Stimulated activated naive CD8-positive, alpha-beta T cell treated with anti-CD3 and anti-CD28 coated beads, Interleukin-15, amount 100 ng/mL, for 72 hours (primary cell): ENCODE measurements at regions not wholly inside any gene's neighbourhood (a gene's known extent, or its start where the extent isn't known, plus 50 kb on each side); places are given as distances from the start of the nearest gene placed in this dataset.

Source experiments
- ATAC-seq: fragments of 150-1000 bp; cut with Tn5 transposase; 2 replicates; pipeline ENCODE4 v1.10.0; 2021; ENCODE audit warnings: mild to moderate bottlenecking, moderate library complexity
- DNase-seq, 2 donors: peaks; one replicate each; pipeline ENCODE4 v3.0.0; 2021 to 2022
- H3K27ac Mint-ChIP-seq, 2 donors: one replicate each; pipeline ENCODE4 v1.8.0; 2022; ENCODE audit warnings: mild to moderate bottlenecking in 2 of 2, mixed read lengths in 2 of 2, moderate library complexity in 2 of 2
- H3K27me3 Mint-ChIP-seq: one replicate; pipeline ENCODE4 v1.8.0; 2022; ENCODE audit warnings: mixed read lengths
- H3K4me1 Mint-ChIP-seq: one replicate; pipeline ENCODE4 v1.8.0; 2022; ENCODE audit warnings: mild to moderate bottlenecking, mixed read lengths
- H3K4me3 Mint-ChIP-seq, 2 donors: one replicate each; pipeline ENCODE4 v1.8.0; 2022; ENCODE audit warnings: mild to moderate bottlenecking in 2 of 2, mixed read lengths in 2 of 2, moderate library complexity in 1 of 2
- H3K9me3 Mint-ChIP-seq, 2 donors: one replicate each; pipeline ENCODE4 v1.8.0; 2022; ENCODE audit warnings: mixed read lengths in 2 of 2

DNA sequence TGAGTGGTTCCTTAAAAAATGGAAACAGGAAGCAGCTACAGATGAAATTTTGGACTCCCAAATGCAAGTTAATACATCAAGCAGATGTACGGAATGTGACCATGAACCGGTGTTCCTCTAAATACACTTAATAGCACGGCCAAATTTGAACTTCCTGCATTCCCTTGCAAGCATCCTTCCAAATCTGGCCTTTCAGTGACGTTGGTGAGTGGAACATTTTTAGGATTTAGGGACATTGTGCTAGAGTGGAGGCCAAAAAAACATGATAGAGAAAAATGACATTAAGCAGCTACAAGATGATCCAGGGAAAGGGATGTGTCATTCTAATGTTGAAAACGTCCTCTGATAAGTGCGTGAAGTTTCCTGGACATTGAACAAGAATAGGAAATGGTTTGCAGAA is 62.1 kb downstream of the CTAGE1 start:
- Mint-ChIP-seq H3K27me3 (no peaks in the 10 kb centered on the region), H3K4me1 (no peaks in the 10 kb centered on the region), H3K9me3 (peaks cover 0 to 5% of the 10 kb centered on the region in 2 donors), H3K27ac (no peak overlapping the region), H3K4me3 (no peak overlapping the region)
- ATAC-seq (no peak), DNase-seq (no peak)

DNA sequence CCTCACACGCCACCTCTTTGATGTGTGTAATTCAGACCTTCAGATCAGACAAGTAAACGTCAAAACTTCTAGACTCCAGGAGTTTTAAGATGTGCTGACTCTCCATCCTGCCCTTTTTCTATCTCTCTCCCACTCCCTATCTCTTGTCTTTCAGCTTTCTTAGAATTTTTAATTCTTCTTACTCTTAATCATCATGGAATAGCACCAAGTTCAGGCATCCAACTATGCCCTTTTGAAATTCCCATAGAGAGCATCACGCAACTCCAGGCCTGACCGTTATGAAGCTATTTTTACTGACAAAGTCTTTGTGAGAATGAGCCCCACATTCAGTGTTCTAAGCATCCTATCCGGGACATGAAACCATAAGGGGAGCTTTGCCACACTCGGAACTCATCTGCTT is 62.6 kb downstream of the CTAGE1 start:
- Mint-ChIP-seq H3K4me3 (no peak overlapping the region), H3K27ac (no peak overlapping the region), H3K27me3 (peaks cover 2% of the 10 kb centered on the region), H3K9me3 (peaks cover 0 to 5% of the 10 kb centered on the region in 2 donors), H3K4me1 (no peaks in the 10 kb centered on the region)
- DNase-seq (no peak), ATAC-seq (no peak)

- DNase-seq (no peak), ATAC-seq (no peak)
- no peak overlapping the region for H3K27ac Mint-ChIP-seq
- H3K27me3 Mint-ChIP-seq, result peaks cover 30% of the 10 kb centered on the region
- H3K4me1 Mint-ChIP-seq, result peaks cover 28% of the 10 kb centered on the region
- H3K4me3 Mint-ChIP-seq, result no peak overlapping the region
- peaks cover 0 to 5% of the 10 kb centered on the region in 2 donors for H3K9me3 Mint-ChIP-seq
These were observed 67.7 kb downstream of the CTAGE1 start for GRCh38 chr18:22349966-22350365.

DNA sequence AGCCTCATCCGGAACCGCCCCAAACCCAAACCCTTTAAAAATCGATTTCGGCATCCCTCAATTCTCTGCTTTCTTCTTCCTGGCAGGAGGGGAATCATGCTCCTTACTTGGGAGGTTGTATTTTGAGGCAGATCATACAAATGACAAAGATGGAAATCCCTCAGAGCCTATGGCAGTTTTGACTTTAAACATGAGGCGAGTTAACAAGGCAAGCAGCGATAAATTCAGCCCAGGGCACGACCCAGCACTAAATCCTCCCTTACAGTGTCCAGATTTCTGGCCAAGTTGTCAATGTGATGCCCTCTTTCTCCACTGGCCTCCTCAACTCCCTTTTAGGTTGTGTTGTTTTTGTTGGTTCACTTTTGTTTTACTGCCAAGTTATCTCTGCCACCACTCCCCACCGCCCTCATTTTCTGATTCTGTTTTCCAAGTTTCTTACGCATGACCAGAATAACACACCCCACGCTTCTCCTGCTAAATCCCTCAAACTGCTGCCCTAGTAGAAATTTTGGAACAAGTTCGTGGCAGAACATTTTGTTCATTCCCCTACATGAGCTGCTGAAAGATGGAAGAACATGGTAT is 68.3 kb downstream of the CTAGE1 start:
- ATAC-seq, result no peak
- no peak for DNase-seq
- peak overlapping the region; percentile 72 to 78 for H3K4me3 Mint-ChIP-seq
- H3K4me1 Mint-ChIP-seq, result peaks cover 30% of the 10 kb centered on the region
- peak overlapping the region in 1 of 2 donors; percentile 81 for H3K27ac Mint-ChIP-seq
- H3K27me3 Mint-ChIP-seq, result peaks cover 30% of the 10 kb centered on the region
- H3K9me3 Mint-ChIP-seq, result peaks cover 0 to 5% of the 10 kb centered on the region in 2 donors

DNA sequence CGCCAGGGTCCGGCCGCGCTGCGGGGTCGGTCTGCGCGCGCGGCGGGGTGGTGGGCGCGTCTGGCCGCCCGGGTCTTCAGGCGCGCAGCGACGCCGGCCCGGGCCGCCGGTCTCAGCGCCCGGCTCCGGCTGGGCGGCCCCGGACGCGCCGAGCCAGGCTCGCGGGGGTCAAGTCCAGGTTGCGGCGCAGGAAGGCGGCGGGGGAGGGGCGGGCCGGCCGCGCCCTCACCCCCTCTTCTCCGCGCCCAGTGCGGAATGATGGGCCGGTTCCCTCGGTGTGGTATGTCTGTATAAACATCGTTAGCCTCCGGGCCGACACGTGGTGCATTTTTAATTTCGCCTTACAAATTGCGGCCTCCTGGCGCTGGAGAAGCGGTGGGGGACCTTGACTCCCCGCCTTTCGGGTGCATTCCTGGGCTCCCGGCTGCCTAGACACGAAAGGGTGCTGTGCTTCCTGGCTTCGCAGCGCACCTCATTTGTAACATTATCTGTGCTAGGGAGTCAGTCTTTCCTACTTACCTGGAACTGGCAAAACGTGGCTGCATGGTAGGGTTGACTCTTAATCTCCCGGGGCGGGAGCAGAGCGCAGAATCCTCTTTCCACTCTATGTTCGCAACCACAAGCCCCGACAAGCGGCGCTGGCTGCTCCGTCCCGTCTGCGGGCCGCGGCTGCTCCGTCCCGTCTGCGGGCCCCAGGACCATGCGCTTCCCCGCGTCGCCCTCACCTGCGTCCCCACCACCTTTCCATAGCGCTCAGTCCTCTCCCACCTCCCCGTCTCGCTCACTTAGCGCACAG is 69.0 kb downstream of the CTAGE1 start:
- peaks cover 37% of the 10 kb centered on the region for H3K4me1 Mint-ChIP-seq

DNA sequence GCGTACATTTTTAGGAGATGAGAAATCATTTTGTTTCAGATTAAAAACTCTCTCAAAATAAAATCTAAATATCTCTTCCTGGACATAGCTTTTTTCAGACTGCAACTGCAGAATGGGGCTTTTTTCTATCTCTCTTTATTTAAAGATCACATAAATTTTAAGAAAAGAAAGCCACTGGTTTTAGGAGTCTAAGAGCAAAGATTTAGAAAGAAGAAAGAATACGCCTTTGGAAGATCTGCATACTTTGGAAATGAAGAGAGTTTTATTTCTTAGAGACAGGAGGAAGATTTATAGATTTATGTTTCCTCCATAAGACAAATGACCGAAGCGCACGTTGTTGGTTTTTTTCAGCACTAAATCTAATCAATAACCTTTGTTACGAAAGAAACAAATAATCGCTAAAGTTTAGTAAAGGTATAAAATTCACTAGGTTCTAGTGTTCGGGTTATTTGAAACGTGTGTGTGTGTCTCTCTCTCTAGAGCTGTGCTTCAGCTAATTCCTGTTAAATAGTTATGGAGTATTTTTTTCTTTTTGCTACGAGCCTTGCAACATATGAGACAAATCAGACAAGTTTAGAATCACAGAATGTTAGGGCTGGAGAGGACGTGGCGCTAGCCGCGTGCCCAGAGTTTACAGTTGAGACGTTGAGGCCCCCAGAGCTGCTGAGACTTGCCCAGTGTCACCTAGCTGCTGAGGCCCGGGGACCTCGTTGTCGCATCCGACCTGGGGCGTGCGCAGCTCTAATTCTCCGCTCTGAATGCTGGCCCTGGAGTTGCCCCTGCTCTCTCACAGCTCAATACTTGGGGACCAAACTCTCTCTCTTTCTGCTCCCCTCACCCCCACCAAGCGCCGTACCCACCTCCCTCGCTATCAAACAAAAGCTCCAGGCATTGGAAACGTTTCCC is 69.9 kb downstream of the CTAGE1 start:
- peak; percentile 36 for ATAC-seq
- H3K4me3 Mint-ChIP-seq, result peak overlapping the region; percentile 72 to 78
- peaks cover 45% of the 10 kb centered on the region for H3K4me1 Mint-ChIP-seq
- H3K9me3 Mint-ChIP-seq, result peaks cover 0 to 5% of the 10 kb centered on the region in 2 donors
- peak; percentile 31 to 37 for DNase-seq
- peaks cover 30% of the 10 kb centered on the region for H3K27me3 Mint-ChIP-seq
- H3K27ac Mint-ChIP-seq, result peak overlapping the region; percentile 86 to 96

More for the DNA sequence above, 69.0 kb downstream of the CTAGE1 start:
- peaks cover 30% of the 10 kb centered on the region for H3K27me3 Mint-ChIP-seq
- peak overlapping the region; percentile 72 to 78 for H3K4me3 Mint-ChIP-seq
- H3K27ac Mint-ChIP-seq, result peak overlapping the region; percentile 65 to 81
- peak; percentile 14 for ATAC-seq
- peaks cover 0 to 5% of the 10 kb centered on the region in 2 donors for H3K9me3 Mint-ChIP-seq
- DNase-seq, result no peak

DNA sequence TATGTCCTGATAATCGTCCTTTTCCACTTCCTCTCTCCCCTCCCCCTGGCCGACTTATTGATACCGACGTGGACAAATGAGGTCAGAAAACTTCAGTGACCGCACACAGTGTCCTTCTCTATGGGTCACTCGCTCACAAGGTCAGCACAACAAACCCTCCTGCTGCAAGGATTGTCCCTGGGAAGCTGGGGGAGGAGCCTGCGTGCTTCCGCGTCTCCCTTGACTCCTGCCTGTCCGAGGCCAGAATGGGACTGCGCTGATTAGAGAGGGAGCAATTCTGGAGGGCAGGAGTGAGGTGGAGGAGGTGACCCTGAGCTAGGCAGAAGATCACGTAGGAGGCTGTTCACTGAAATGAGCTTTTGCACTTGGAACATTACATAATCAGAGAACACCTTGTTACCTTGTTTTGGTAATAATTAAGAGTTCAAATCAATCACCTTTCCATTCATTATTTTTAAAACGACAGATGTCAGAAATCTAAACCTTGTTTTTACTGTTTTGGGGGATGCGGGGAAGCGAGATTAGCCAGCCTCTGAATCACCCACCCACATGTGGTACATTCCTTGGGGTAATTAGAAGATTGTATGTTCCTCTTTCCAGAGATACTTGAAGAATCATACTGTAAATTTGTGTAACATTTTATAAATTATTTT is 70.6 kb downstream of the CTAGE1 start:
- no peaks in the 10 kb centered on the region for H3K9me3 Mint-ChIP-seq
- H3K27me3 Mint-ChIP-seq, result peaks cover 30% of the 10 kb centered on the region
- DNase-seq (no peak), ATAC-seq (no peak)
- peaks cover 53% of the 10 kb centered on the region for H3K4me1 Mint-ChIP-seq
- H3K4me3 Mint-ChIP-seq, result peak overlapping the region; percentile 72 to 78
- peak overlapping the region; percentile 78 to 96 for H3K27ac Mint-ChIP-seq

DNA sequence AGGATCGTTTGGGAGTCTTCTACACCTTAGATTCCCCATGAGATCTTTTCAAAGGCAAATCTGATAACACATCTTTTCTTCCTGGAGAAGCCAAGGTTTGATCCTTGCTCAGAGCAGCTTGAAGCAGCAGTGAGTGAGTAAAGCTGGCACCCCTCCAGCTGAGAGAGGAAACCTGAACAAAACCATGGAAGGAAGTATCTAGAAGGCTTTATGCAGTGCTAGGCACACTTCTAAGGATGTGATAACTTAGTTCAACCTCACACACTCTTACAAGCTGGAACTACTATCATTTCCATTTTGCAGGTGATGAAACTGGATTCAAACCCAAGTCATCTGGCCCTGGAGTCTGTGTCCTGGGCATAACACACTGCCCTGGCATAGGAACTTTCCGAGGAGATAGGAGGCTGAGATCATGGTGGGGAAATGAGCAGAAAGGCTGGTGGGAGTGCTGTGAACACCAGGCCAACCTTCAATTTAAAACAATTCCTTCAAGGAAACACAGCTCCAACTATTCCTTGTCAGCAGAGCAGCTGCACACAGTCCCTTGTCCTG is 71.2 kb downstream of the CTAGE1 start:
- ATAC-seq, result no peak
- H3K9me3 Mint-ChIP-seq, result no peaks in the 10 kb centered on the region
- H3K4me1 Mint-ChIP-seq, result peaks cover 55% of the 10 kb centered on the region
- H3K27ac Mint-ChIP-seq, result peak overlapping the region; percentile 78 to 96
- peak overlapping the region; percentile 72 to 78 for H3K4me3 Mint-ChIP-seq
- DNase-seq, result no peak
- peaks cover 30% of the 10 kb centered on the region for H3K27me3 Mint-ChIP-seq

DNA sequence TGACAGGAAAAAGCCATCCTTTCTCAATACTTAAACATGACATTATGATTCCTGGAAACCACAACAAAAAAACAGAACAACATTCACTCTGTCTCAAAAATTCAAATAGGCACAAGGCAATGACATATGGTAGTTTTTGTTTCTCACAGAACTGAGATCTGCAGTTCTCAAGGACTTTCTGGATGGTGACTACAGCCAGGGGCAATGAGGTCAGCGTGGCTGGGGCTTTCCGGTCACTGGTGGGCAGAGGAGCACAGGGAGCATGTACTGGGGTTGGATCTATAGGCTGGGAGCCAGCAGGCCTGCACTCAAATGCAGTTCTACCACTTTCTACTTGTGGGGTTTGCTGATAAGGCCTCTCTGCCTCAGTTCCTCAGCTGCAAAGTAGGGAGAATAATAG is 72.0 kb downstream of the CTAGE1 start:
- Mint-ChIP-seq H3K9me3 (no peaks in the 10 kb centered on the region), H3K4me1 (peaks cover 55% of the 10 kb centered on the region), H3K27ac (peak overlapping the region in 1 of 2 donors; percentile 38), H3K27me3 (peaks cover 30% of the 10 kb centered on the region), H3K4me3 (peak overlapping the region; percentile 16 to 46)
- no peak for DNase-seq
- no peak for ATAC-seq

DNA sequence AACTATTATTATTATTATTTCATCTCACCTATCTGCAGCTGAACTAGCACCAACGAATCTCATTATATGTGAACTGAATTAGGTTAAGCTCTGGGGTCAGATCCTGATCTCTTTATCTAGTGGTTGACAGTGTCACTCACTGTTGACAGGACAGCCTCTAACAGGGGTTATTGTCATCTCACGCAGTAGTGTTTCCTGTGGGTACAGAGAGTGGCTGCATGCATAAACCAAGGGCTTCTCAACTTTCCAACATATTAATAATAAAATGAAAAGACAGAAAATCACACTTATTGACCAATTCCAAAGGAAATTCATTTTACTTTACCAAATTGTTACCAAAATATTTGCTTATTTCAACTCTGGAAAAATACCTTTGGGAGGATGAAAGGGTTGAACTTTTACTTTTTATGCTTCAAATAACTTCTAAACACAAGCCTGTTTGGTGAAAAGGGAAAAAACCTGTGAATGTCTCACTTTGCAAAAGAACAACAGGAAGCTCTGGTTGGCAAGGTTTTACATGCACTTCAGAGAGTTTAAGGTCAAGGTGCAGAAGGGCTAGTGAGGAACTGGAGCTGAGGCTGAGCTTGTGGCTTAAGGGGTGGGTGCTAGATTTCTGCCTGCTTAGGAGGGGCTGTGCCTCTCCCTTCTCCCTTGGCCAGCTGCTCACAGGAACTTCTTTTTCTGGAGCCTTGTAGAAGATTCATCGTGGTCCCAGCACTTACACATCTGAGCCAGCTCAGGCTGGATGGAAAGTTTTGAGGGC is 72.6 kb downstream of the CTAGE1 start:
- Mint-ChIP-seq H3K4me3 (peak overlapping the region; percentile 39 to 46), H3K4me1 (peaks cover 58% of the 10 kb centered on the region), H3K27me3 (peaks cover 29% of the 10 kb centered on the region), H3K9me3 (no peaks in the 10 kb centered on the region), H3K27ac (peak overlapping the region; percentile 9 to 38)
- ATAC-seq (peak; percentile 82), DNase-seq (no peak)

DNA sequence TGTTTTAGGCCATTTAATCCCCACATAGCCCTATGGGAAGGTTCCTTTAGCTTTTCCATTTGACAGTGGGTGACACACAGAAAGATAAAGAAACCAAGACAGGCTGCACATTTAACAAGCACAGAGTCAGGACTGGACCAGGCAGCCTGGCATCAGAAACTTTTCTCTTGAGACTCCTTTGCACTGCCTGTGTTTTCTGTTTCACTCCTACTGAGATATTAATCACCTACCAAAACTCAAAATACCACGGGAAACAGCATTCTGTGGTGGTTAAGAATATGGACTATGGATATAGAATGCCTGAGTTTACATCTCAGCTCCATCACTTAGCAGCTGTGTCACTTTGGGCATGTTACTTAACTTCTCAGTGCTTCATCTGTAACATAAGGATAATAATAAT is 73.3 kb downstream of the CTAGE1 start:
- H3K27me3 Mint-ChIP-seq, result peaks cover 23% of the 10 kb centered on the region
- H3K4me3 Mint-ChIP-seq, result peak overlapping the region in 1 of 2 donors; percentile 32
- DNase-seq (no peak), ATAC-seq (no peak)
- no peaks in the 10 kb centered on the region for H3K9me3 Mint-ChIP-seq
- no peak overlapping the region for H3K27ac Mint-ChIP-seq
- H3K4me1 Mint-ChIP-seq, result peaks cover 61% of the 10 kb centered on the region

DNA sequence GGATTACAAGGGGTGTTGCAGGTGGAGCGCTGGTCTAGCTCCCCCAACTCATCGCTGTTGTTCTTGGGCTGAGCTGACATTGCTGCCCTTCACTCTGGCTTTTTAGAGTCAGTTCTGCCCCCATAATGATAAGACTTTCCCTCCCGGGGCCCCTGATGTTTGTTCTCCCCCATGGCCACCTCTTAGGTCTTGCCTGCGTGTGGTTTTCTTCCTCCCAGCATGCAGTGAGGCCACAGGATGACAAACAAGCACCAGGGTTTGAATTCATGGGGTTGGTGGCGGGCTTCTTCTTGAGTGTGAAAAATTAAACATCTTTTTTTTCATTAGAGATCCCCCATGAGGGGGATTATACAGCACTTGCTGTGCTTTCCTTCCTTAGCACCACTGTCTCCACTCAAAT is 74.1 kb downstream of the CTAGE1 start:
- no peak for DNase-seq
- no peak for ATAC-seq
- peak overlapping the region; percentile 43 to 87 for H3K27ac Mint-ChIP-seq
- H3K4me3 Mint-ChIP-seq, result peak overlapping the region; percentile 32 to 64
- H3K4me1 Mint-ChIP-seq, result peaks cover 59% of the 10 kb centered on the region
- no peaks in the 10 kb centered on the region for H3K9me3 Mint-ChIP-seq
- H3K27me3 Mint-ChIP-seq, result peaks cover 15% of the 10 kb centered on the region

DNA sequence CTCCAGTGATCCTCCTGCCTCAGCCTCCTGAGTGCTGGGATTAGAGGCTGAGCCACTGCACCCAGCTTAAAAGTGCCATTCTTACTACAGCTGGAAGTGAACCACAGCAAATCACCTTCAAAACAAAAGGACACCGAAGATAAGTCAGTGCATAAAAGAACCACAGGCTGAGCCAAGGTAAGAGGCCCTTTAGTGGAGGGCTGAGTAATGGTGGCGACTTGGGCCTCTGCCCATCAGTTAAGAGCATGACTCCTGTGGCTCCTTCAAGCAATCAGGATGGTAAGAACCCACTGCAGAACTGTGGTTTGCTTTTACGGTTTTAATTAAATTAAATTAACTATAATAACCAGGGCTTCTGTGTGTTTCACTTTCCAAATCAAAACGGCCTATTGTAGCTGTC is 75.1 kb downstream of the CTAGE1 start:
- DNase-seq, result no peak
- no peaks in the 10 kb centered on the region for H3K9me3 Mint-ChIP-seq
- peaks cover 69% of the 10 kb centered on the region for H3K4me1 Mint-ChIP-seq
- H3K27me3 Mint-ChIP-seq, result peaks cover 15% of the 10 kb centered on the region
- ATAC-seq, result peak; percentile 34
- peak overlapping the region; percentile 46 to 52 for H3K4me3 Mint-ChIP-seq
- peak overlapping the region; percentile 77 to 90 for H3K27ac Mint-ChIP-seq

- ATAC-seq, result no peak
- H3K4me3 Mint-ChIP-seq, result no peak overlapping the region
- no peak for DNase-seq
- peaks cover 63% of the 10 kb centered on the region for H3K4me1 Mint-ChIP-seq
- no peak overlapping the region for H3K27ac Mint-ChIP-seq
- H3K27me3 Mint-ChIP-seq, result no peaks in the 10 kb centered on the region
- no peaks in the 10 kb centered on the region for H3K9me3 Mint-ChIP-seq
These were observed 77.4 kb downstream of the CTAGE1 start for GRCh38 chr18:22340331-22340730.
